Thyroid gland (tissue), 4 donors: ENCODE measurements at regions not wholly inside any gene's neighbourhood (a gene's known extent, or its start where the extent isn't known, plus 50 kb on each side); places are given as distances from the start of the nearest gene placed in this dataset.

ENCODE experiments used
- CTCF ChIP-seq, 6 experiments: fragments of 200-600 bp in 3 of 6; fragments of 450-650 bp in 3 of 6; sonication (generic) in 3 of 6; IDR thresholded peaks; one replicate each; pipeline ENCODE4 v1.5.1; 2016 to 2019; ENCODE audit warnings: antibody characterized with exemption in 6 of 6, mild to moderate bottlenecking in 2 of 6, inconsistent platforms in 1 of 6, moderate library complexity in 1 of 6
- POLR2A ChIP-seq, 2 donors: fragments of 450-650 bp; IDR thresholded peaks; one replicate each; pipeline ENCODE4 v1.6.1; 2017; ENCODE audit warnings: antibody characterized with exemption in 2 of 2, mild to moderate bottlenecking in 2 of 2, moderate library complexity in 1 of 2

- no peak for TF ChIP-seq POLR2A (IDR thresholded peaks at IDR 0.05)
- no peak for TF ChIP-seq CTCF (IDR thresholded peaks at IDR 0.05)
Observed at GRCh38 chr11:45565446-45565988, 99.9 kb downstream of the CHST1 start.
